CMK (cell line): ENCODE measurements at regions not wholly inside any gene's neighbourhood (a gene's known extent, or its start where the extent isn't known, plus 50 kb on each side); places are given as distances from the start of the nearest gene placed in this dataset.
"Not testable (repeated sequence)": the region's sequence is repeated elsewhere in the genome, so short reads cannot be mapped to it uniquely, and the experiment has no call there.

ENCODE experiments used
- DNase-seq: peaks from one replicate; pipeline ENCODE4 v3.0.0-alpha.2; 2010; ENCODE audit warnings: low read depth

- DNase-seq, result no peak
These were observed 307.1 kb upstream of the ADCY2 start for GRCh38 chr5:7088849-7089248.

DNA sequence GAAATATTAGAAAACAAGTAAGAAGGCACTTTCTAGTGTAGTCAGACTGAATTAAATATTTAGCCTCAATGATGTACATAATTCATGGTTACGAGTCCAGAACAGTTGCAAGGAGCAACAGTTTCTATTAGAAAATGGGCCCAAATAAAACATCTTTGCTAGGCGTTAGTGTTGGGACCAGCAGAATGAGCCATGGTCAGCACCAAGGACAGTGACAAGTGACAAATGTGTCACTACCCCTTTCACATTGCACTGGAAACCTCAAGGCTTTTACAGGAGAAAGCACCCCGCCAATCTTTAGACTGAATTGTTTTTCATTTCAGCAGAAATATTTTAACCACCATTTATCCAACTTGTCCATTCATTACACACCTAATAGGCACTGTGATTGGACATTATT is 301.3 kb upstream of the ADCY2 start:
- DNase-seq, result peak; percentile 3

DNA sequence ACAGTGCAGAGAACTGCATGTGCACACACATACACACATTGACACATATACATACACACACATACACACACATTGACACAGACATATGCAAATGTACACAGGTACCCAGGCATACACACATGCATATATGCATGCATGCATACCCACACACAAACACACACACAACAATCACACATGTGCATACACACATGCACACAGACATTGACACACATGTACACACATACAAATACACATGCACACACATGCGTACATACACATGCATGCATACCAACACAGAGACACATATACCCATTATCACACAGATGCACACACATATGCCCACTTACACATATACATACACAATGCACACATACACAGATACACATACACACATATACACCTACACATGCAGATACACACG is 299.6 kb upstream of the ADCY2 start:
- no peak for DNase-seq

DNA sequence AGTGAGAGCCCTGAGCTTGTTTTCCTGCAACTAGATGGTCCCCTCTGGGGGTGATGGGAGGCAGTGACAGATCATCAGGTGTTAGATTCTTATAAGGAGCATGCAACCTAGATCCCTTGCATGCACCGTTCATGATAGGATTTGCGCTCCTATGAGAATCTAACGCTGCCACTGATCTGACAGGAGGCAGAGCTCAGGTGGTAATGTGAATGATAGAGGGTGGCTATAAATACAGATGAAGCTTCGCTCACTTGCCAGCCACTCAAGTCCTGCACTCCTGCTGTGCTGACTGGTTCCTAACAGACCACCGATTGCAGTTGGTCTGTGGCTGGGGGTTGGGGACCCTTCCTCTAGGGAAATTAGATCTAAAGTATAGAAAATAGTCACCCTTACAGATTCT is 290.6 kb upstream of the ADCY2 start:
- no peak for DNase-seq

DNA sequence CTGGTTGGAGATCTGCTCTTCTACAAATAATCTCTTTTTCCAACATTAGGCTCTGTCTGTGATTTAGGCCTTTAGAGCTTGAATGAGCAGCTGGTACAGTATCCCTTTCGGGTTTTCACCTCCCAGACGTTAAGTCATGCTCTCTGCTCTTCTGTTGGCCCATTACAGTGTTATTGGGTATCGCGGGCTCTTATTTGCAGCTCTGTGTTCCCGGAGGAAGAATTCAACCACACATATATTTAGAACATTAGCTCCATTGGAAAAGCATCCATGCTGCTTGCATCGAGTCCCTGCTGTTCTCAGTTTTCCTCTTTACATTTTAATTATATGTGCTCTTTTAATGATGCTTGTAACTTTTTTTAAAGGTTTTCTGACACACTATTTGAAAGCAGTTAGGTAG is 278.0 kb upstream of the ADCY2 start:
- no peak for DNase-seq

GRCh38 chr5:7131680-7132079 is 264.3 kb upstream of the ADCY2 start:
- DNase-seq, result no peak

GRCh38 chr5:7146886-7147285 is 249.1 kb upstream of the ADCY2 start:
- no peak for DNase-seq

DNA sequence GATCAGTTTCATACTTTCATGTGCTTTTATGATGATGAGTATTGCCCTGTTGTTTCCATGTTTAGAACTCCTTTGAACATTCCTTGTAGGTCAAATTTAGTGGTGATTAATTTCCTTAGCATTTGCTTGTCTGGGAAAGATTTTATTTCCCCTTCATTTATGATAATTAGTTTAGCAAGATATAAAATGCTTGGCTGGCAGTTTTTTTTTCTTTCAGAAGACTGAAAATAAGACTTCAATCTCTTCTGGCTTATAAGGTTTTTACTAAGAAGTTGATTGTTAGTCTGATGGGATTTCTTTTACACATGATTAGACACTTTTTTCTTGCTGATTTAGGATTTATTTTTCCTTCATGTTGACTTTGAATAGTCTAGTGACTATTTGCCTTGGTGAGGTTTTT is 238.9 kb upstream of the ADCY2 start:
- no peak for DNase-seq

GRCh38 chr5:7169240-7169878 is 226.6 kb upstream of the ADCY2 start:
- no peak for DNase-seq

GRCh38 chr5:7170785-7171184 is 225.2 kb upstream of the ADCY2 start:
- not testable (repeated sequence) for DNase-seq

GRCh38 chr5:7179364-7179763 is 216.6 kb upstream of the ADCY2 start:
- no peak for DNase-seq

DNA sequence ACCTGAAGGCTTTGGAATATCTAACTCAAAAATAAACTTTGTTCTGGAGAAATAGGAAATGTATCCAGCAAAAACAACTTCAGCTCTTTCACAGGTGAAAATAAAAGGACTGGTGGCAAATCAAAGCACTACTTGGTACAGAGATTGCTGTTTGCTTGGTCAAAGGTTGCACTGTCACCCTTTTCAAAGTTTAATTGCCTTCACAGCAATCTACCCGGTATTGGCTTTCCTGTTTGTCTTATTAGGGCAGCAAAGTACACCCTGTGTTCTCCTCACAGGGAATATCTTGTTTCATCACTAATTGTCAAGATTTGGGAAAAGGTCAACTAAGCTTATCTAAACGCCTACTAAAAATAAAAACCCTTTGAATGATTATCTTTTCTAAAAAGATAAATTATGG is 214.1 kb upstream of the ADCY2 start:
- DNase-seq, result no peak

DNA sequence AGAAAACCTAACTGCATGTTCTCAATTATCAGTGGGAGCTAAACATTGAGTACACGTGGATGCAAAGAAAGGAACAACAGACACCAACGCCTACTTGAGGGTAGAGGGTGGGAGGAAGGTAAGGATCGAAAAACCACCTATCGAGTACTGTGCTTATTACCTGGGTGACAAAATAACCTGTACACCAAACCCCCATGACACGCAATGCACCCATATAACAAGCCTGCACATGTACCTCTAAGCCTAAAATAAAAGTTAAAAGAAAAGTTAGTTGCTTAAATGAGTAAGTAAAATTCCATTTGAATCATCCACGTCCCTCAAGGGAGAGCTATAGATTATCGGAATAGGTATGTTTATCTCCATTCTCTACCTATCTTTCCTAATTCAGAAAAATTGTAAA is 210.2 kb upstream of the ADCY2 start:
- DNase-seq, result no peak

- no peak for DNase-seq
These were observed 209.1 kb upstream of the ADCY2 start for GRCh38 chr5:7186818-7187217.

DNA sequence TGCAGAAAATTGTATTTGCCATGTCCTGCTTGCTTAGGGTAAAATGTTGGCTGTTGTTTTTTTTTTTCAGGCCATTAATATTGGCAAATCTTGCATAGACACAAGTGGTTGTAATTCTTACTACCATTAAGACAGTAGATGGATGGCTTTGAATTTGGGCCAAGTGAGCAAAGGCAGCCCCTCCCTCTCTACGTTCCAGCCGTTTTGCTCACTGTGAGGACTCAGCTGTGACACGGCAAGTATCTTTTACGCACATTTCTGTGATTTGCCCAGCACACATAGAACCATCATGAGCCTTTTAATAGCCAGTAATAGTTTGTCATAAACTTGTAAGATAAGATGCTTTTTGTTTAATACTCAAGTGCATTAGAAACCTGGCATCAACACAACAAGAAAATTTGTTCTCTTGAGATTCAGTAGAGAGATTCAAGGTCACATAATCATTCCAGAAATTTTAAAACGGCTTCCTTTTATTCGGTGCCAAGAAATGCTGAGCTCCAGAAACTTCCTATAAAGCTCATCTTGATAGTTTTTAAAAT is 205.2 kb upstream of the ADCY2 start:
- DNase-seq, result no peak

- DNase-seq, result no peak
These were observed 203.9 kb upstream of the ADCY2 start for GRCh38 chr5:7192016-7192415.

DNA sequence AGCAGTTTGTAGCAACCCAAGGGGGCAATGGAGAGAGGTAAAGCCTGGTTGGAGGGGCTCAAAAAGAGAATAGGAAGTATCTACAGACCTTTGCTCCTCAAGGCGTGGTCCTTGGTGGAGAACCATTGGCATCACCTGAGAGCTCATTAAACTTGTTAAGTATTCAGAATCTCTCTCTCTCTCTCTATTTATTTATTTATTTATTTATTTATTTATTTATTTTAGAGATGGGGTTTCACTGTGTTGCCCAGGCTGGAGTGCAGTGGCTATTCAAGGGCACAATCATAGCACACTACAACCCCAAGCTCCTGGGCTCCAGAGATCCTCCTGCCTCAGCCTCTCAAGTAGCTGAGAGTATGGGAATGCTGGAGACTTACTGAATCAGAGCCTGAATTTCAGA is 193.1 kb upstream of the ADCY2 start:
- no peak for DNase-seq

- no peak for DNase-seq
These were observed 188.0 kb upstream of the ADCY2 start for GRCh38 chr5:7207979-7208378.

DNA sequence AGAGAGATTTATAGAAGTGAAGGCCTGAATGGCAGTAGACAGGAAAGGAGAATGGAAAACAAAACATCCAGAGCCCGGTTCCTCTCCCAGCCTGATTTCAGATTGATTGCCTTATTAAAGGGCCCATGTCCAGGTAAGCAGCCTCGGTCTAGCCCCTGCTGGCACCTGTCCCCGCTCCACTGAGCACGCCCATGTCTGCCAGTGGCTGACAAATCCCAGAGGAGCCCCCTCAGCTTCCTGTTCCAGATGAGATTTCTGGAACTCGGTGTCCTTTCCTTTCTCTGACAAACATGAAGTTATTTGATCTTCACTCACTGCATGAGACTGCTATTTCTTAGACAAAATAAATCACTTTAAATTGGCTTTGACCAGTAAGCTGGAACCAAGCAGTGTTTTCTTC is 187.0 kb upstream of the ADCY2 start:
- no peak for DNase-seq

DNA sequence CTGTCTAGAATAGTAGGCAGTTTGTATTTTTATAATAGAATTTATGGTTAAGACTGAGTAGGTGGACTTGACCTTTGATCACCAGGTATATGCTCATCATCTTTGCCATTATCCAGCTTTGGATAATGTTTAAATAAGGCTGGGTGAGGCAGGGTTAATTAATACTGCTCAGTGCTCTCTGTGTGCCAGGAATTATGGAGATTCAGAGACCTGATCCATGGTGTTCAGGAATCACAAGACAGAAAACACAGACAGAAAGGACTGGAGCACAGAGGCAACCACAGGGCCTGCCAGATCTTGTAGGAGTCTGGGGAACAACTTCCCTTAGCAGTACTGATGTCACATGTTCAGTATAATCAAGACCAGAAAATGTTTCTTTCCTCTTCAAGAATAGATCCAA is 186.3 kb upstream of the ADCY2 start:
- no peak for DNase-seq

DNA sequence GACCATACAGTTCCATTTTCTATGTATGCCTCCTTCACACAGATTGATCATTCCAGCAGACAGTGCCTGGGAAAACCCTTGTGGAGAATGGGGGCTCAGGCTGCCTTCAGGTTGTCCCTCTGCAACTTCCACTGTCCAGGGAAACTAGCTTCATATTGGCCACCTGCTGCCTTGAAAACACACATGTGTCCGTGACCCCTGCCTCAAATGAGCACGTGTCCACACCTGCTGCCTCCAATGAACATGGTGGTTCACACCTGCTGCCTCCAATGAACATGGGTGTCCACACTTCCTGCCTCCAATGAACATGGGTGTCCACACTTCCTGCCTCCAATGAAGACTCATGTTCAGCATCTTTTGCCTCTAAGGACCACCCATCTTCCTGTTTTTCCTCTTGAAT is 185.4 kb upstream of the ADCY2 start:
- no peak for DNase-seq

DNA sequence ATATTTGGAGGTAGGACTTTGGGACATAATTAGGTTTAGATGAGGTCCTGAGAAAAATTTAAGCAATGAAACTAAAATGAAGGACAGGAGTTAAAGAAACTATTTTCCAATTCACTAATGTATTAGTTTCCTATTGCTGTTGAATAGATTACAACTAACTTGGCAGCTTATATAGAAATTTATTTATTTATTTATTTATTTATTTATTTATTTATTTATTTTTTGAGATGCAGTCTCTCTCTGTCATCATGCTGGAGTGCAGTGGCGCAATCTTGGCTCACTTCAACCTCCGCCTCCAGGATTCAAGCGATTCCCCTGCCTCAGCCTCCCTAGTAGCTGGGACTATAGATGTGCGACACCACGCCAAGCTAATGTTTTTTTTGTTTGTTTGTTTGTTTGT is 182.4 kb upstream of the ADCY2 start:
- no peak for DNase-seq

DNA sequence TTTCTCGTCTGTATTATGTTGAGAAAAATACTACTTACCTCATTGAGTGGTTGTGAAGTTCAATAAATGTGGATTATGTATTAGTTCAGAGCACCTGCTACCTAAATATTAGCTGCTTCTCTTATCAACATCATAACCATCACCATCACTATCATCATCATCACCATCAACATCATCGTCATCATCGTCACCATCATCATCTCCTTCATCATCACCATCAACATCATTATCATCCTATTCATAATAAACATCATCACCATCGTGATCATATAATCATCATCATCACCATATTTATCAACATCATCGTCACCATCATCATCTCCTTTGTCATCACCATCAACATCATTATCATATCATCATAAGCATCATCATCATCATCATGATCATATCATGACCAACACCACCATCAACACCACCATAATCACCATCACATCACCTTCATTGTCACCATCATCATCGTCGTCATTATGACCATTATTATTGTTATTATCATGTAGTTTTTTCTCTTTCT is 181.0 kb upstream of the ADCY2 start:
- no peak for DNase-seq

GRCh38 chr5:7218141-7218540 is 177.8 kb upstream of the ADCY2 start:
- no peak for DNase-seq
